ENCODE measurements at regions not wholly inside any gene's neighbourhood (a gene's known extent, or its start where the extent isn't known, plus 50 kb on each side); places are given as distances from the start of the nearest gene placed in this dataset.
"Not testable (repeated sequence)": the region's sequence is repeated elsewhere in the genome, so short reads cannot be mapped to it uniquely, and the experiment has no call there.

DNA sequence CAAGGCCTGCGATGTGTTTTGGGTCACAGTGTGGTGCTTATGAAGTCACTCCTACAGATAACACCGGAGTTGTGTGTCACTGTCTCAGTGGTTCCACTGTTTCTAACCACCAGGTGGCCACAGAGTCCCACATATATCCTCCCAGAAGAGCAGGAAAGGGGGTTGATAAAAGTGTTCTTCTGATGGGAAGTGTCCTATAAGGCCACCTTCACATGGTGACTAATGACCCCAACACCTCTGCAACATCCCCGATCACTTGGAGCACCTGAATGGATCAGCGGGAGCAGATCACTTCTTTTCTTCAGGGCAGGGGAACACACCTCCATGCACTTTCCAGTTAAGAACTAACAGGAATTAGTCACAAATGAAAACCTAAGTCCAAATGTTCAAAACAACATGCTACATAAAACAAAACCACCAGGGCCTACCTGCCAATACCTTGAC is 111.5 kb downstream of the PPIAL4G start:
- ATAC-seq (ENCODE audit: low read depth) (peak; percentile 98), DNase-seq (peak; percentile 73)
- H3K79me1 ChIP-seq (ENCODE audit: low read depth in 1 of 2, low read length in 2 of 2); H3K23ac ChIP-seq (ENCODE audit: low read depth, low read length); H3K56ac ChIP-seq (ENCODE audit: extremely low read depth, insufficient read depth, low read length); H2BK120ac ChIP-seq (ENCODE audit: low read depth, low read length); H4K5ac ChIP-seq (ENCODE audit: low read depth, low read length); CTCF ChIA-PET; H2BK20ac ChIP-seq (ENCODE audit: low read depth, low read length); H3K9me1 ChIP-seq (ENCODE audit: insufficient read depth, low read length); H3K18ac ChIP-seq (ENCODE audit: low read depth, low read length); BruUV-seq (replicated peaks); H3K4me3 ChIP-seq (ENCODE audit: insufficient read depth, low read depth, low read length); H3K27ac ChIP-seq (ENCODE audit: insufficient read depth, low read length); in situ Hi-C loops (cut with MboI; ENCODE audit: low sequenced_read_pairs); H3K9ac ChIP-seq (ENCODE audit: low read depth, low read length); H4K91ac ChIP-seq (ENCODE audit: insufficient read depth, low read depth, low read length); H2BK5ac ChIP-seq (ENCODE audit: low read depth, low read length, poor library complexity, severe bottlenecking); H2AK9ac ChIP-seq (replicated peaks; ENCODE audit: low read depth, low read length, poor library complexity); H3K4me1 ChIP-seq (ENCODE audit: control insufficient read depth, insufficient read depth, low read length); H3K14ac ChIP-seq (replicated peaks; ENCODE audit: low read depth, low read length); POLR2A ChIA-PET (ENCODE audit: unreplicated experiment); H2AK5ac ChIP-seq (ENCODE audit: low read depth, low read length); H4K8ac ChIP-seq (ENCODE audit: low read depth in 2 of 2, low read length in 2 of 2); dilution Hi-C loops (cut with HindIII; ENCODE audit: low sequenced_read_pairs, unreplicated experiment); H3K9me3 ChIP-seq (ENCODE audit: control insufficient read depth, insufficient read depth, low read length); H3K27me3 ChIP-seq (ENCODE audit: control insufficient read depth, insufficient read depth, low read length); H3K4ac ChIP-seq (ENCODE audit: low read depth, low read length); H4K20me1 ChIP-seq (ENCODE audit: insufficient read depth, low read length); H2AFZ ChIP-seq (replicated peaks; ENCODE audit: low read length, poor library complexity); H3K4me2 ChIP-seq (ENCODE audit: low read depth, low read length); H3K36me3 ChIP-seq (ENCODE audit: control insufficient read depth, insufficient read depth, low read length); H2BK15ac ChIP-seq (ENCODE audit: low read depth, low read length); intact Hi-C loops (cut with micrococcal nuclease): not testable (repeated sequence)
- peak; percentile 80 for TF ChIP-seq RAD21 (IDR thresholded peaks at IDR 0.05; ENCODE audit: low read length)
- TF ChIP-seq, protein P1, sequence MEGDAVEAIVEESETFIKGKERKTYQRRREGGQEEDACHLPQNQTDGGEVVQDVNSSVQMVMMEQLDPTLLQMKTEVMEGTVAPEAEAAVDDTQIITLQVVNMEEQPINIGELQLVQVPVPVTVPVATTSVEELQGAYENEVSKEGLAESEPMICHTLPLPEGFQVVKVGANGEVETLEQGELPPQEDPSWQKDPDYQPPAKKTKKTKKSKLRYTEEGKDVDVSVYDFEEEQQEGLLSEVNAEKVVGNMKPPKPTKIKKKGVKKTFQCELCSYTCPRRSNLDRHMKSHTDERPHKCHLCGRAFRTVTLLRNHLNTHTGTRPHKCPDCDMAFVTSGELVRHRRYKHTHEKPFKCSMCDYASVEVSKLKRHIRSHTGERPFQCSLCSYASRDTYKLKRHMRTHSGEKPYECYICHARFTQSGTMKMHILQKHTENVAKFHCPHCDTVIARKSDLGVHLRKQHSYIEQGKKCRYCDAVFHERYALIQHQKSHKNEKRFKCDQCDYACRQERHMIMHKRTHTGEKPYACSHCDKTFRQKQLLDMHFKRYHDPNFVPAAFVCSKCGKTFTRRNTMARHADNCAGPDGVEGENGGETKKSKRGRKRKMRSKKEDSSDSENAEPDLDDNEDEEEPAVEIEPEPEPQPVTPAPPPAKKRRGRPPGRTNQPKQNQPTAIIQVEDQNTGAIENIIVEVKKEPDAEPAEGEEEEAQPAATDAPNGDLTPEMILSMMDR (conservative IDR thresholded peaks at IDR 0.05; ENCODE audit: low read depth, low read length), result peak; percentile 64
- peak; percentile 61 for TF ChIP-seq SMC3 (IDR thresholded peaks at IDR 0.05; ENCODE audit: low read depth, low read length)
- no CpG with 5 or more reads among the region's 4 CpGs for WGBS, 2 experiments (ENCODE audit: extremely low coverage in 2 of 2, insufficient read length in 1 of 2)

DNA sequence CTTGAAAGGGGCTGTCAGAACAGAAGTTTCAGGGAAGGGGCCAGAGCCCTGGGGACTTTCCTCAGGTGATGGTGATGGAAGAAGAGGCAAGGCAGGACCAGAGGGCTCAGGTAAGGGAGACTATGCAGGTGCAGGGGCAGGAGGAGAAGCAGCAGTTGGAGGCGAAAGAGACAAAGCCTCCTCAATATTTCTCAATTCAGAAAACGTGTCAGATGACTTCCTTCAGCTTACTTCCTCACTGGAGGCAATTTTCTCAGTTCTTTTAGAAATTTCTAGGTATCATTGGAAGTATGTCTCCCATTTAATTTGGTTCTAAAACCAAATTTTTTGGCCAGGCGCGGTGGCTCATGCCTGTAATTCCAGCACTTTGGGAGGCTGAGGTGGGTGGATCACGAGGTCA is 112.4 kb downstream of the PPIAL4G start:
- H3K4me3 ChIP-seq (ENCODE audit: insufficient read depth, low read depth, low read length); H4K8ac ChIP-seq (ENCODE audit: low read depth in 2 of 2, low read length in 2 of 2); H3K56ac ChIP-seq (ENCODE audit: extremely low read depth, insufficient read depth, low read length); H4K91ac ChIP-seq (ENCODE audit: insufficient read depth, low read depth, low read length); H4K5ac ChIP-seq (ENCODE audit: low read depth, low read length); BruUV-seq (replicated peaks); H3K4me1 ChIP-seq (ENCODE audit: control insufficient read depth, insufficient read depth, low read length); H3K4me2 ChIP-seq (ENCODE audit: low read depth, low read length); H3K9me1 ChIP-seq (ENCODE audit: insufficient read depth, low read length); POLR2A ChIA-PET (ENCODE audit: unreplicated experiment); intact Hi-C loops (cut with micrococcal nuclease); DNase-seq; ATAC-seq (ENCODE audit: low read depth); H2BK20ac ChIP-seq (ENCODE audit: low read depth, low read length); H2BK15ac ChIP-seq (ENCODE audit: low read depth, low read length); H3K4ac ChIP-seq (ENCODE audit: low read depth, low read length); H3K9me3 ChIP-seq (ENCODE audit: control insufficient read depth, insufficient read depth, low read length); H2BK5ac ChIP-seq (ENCODE audit: low read depth, low read length, poor library complexity, severe bottlenecking); in situ Hi-C loops (cut with MboI; ENCODE audit: low sequenced_read_pairs); H2AK5ac ChIP-seq (ENCODE audit: low read depth, low read length); H3K18ac ChIP-seq (ENCODE audit: low read depth, low read length); H3K23ac ChIP-seq (ENCODE audit: low read depth, low read length); H3K27ac ChIP-seq (ENCODE audit: insufficient read depth, low read length); H4K20me1 ChIP-seq (ENCODE audit: insufficient read depth, low read length); CTCF ChIA-PET; H2AFZ ChIP-seq (replicated peaks; ENCODE audit: low read length, poor library complexity); H3K14ac ChIP-seq (replicated peaks; ENCODE audit: low read depth, low read length); H2AK9ac ChIP-seq (replicated peaks; ENCODE audit: low read depth, low read length, poor library complexity); H3K27me3 ChIP-seq (ENCODE audit: control insufficient read depth, insufficient read depth, low read length); H2BK120ac ChIP-seq (ENCODE audit: low read depth, low read length); H3K79me1 ChIP-seq (ENCODE audit: low read depth in 1 of 2, low read length in 2 of 2); H3K36me3 ChIP-seq (ENCODE audit: control insufficient read depth, insufficient read depth, low read length); dilution Hi-C loops (cut with HindIII; ENCODE audit: low sequenced_read_pairs, unreplicated experiment); H3K9ac ChIP-seq (ENCODE audit: low read depth, low read length): not testable (repeated sequence)
- WGBS, 2 experiments (ENCODE audit: extremely low coverage in 2 of 2, insufficient read length in 1 of 2), result no CpG with 5 or more reads among the region's 5 CpGs

Data from IMR-90 (cell line).